Natural killer cell treated with Interleukin-12 subunit alpha and Interleukin-12 subunit beta and Interleukin-15 and Interleukin-18, amount 100 ng/mL, for 72 hours (primary cell): ENCODE measurements at regions not wholly inside any gene's neighbourhood (a gene's known extent, or its start where the extent isn't known, plus 50 kb on each side); places are given as distances from the start of the nearest gene placed in this dataset.

Experiments used
- ATAC-seq, 2 donors: fragments of 150-1000 bp; cut with Tn5 transposase in 1 of 2; sonication (Bioruptor Pico), chemical (Tn5 transposase) in 1 of 2; 2 replicates each; pipeline ENCODE4 v1.10.0; 2021
- DNase-seq: peaks from one replicate; pipeline ENCODE4 v3.0.0; 2022; ENCODE audit warnings: low spot score
- H3K27ac Mint-ChIP-seq, 2 donors: 1 replicate in 1 of 2; 2 replicates in 1 of 2; pipeline ENCODE4 v1.8.0; 2022; ENCODE audit warnings: mixed read lengths in 2 of 2, mild to moderate bottlenecking in 1 of 2, moderate library complexity in 1 of 2
- H3K27me3 Mint-ChIP-seq, 2 donors: 1 replicate in 1 of 2; 2 replicates in 1 of 2; pipeline ENCODE4 v1.8.0; 2022; ENCODE audit warnings: mixed read lengths in 2 of 2
- H3K36me3 Mint-ChIP-seq: one replicate; pipeline ENCODE4 v1.8.0; 2022; ENCODE audit warnings: mixed read lengths
- H3K4me1 Mint-ChIP-seq, 2 donors: 1 replicate in 1 of 2; 2 replicates in 1 of 2; pipeline ENCODE4 v1.8.0; 2022; ENCODE audit warnings: low read depth in 2 of 2, mixed read lengths in 2 of 2, mild to moderate bottlenecking in 1 of 2
- H3K4me3 Mint-ChIP-seq: one replicate; pipeline ENCODE4 v1.8.0; 2022; ENCODE audit warnings: mixed read lengths
- H3K9me3 Mint-ChIP-seq: 2 replicates; pipeline ENCODE4 v1.8.0; 2022; ENCODE audit warnings: mixed read lengths

- no peaks in the 10 kb centered on the region for H3K36me3 Mint-ChIP-seq
- no peak overlapping the region for H3K4me3 Mint-ChIP-seq
- no peak overlapping the region for H3K27ac Mint-ChIP-seq
- no peaks in the 10 kb centered on the region for H3K9me3 Mint-ChIP-seq
- peaks cover 0 to 3% of the 10 kb centered on the region in 2 donors for H3K4me1 Mint-ChIP-seq
- DNase-seq (no peak), ATAC-seq (no peak)
- H3K27me3 Mint-ChIP-seq: peaks cover 0 to 2% of the 10 kb centered on the region in 2 donors
Measured at GRCh38 chr2:207276858-207277257, 111.1 kb upstream of the KLF7 start.

DNA sequence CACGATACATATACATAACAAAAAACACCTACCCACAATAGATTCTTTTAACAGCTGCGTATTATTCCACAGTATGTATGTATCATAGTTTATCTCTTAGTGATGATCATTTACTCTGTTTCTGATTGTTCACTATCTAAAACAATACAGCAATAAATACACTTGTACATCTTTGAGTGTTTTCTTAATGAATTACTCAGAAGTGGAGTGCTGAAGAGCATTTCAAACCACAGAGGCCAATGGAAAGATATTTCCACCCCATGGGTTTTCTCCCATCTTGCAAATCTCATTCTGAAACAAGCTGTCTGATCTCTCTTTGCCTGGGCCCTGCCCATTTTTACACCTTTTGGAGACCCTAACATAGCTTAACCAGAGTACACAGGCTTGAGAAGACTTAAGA, 113.8 kb upstream of the KLF7 start:
- Mint-ChIP-seq H3K4me3 (no peak overlapping the region), H3K4me1 (peaks cover 11 to 13% of the 10 kb centered on the region in 2 donors), H3K9me3 (no peaks in the 10 kb centered on the region), H3K27ac (peak overlapping the region; percentile 33 to 47), H3K36me3 (no peaks in the 10 kb centered on the region), H3K27me3 (peaks cover 0 to 2% of the 10 kb centered on the region in 2 donors)
- DNase-seq (no peak), ATAC-seq (peak in 1 of 2 donors; percentile 67)

GRCh38 chr2:207281436-207281835, 115.7 kb upstream of the KLF7 start:
- Mint-ChIP-seq H3K27ac (no peak overlapping the region), H3K9me3 (no peaks in the 10 kb centered on the region), H3K27me3 (peaks cover 0 to 2% of the 10 kb centered on the region in 2 donors), H3K36me3 (no peaks in the 10 kb centered on the region), H3K4me1 (peaks cover 11 to 18% of the 10 kb centered on the region in 2 donors), H3K4me3 (no peak overlapping the region)
- no peak for ATAC-seq
- no peak for DNase-seq

DNA sequence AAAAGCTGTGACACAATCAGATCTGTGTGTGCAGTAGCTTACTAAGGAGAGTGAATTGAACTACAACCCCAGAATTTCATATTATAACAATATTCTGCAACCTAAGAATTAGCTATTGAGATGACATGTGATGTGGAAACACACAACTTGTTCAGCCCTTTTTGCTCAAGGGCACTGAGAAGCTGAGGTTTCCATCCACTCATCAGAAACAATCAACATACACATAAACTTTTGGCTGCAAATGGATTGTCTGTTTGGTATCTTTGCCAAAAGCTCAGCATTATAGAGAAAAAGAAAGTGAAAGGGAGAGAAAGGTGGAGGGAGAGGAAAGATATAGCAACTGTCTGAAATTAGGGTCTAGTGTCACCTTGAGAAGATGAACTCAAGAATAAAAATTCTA, 117.2 kb upstream of the KLF7 start:
- Mint-ChIP-seq H3K36me3 (no peaks in the 10 kb centered on the region), H3K9me3 (no peaks in the 10 kb centered on the region), H3K27me3 (peaks cover 0 to 3% of the 10 kb centered on the region in 2 donors), H3K27ac (peak overlapping the region; percentile 9 to 26), H3K4me1 (peaks cover 11 to 18% of the 10 kb centered on the region in 2 donors), H3K4me3 (peak overlapping the region; percentile 60)
- DNase-seq: no peak
- no peak for ATAC-seq

DNA sequence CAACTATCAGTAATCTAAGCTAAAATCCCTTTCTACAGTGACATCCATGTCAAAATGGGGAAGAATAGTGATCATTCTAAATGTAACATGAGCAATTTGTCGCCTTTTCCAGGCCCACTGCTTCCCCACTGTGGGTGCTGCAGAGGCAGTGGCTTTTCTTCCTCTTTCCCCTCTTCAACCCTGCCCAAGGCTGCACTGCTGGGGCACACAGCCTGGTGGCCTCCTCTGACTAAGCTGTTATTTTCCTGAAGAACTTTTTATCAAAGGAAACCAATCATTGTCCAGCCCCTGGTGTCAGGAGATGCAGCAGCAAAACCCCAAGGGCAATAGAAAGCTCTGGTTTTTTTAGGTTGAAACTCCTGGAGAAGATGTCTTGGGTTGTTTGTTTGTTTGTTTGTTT, 117.6 kb upstream of the KLF7 start:
- H3K9me3 Mint-ChIP-seq: no peaks in the 10 kb centered on the region
- no peak for ATAC-seq
- H3K27me3 Mint-ChIP-seq: peaks cover 0 to 3% of the 10 kb centered on the region in 2 donors
- no peaks in the 10 kb centered on the region for H3K36me3 Mint-ChIP-seq
- H3K27ac Mint-ChIP-seq: peak overlapping the region; percentile 9 to 26
- H3K4me1 Mint-ChIP-seq: peaks cover 11 to 18% of the 10 kb centered on the region in 2 donors
- peak overlapping the region; percentile 60 for H3K4me3 Mint-ChIP-seq
- DNase-seq: no peak

- ATAC-seq (no peak), DNase-seq (no peak)
- Mint-ChIP-seq H3K27me3 (peaks cover 0 to 8% of the 10 kb centered on the region in 2 donors), H3K9me3 (no peaks in the 10 kb centered on the region), H3K27ac (no peak overlapping the region), H3K4me3 (no peak overlapping the region), H3K4me1 (peaks cover 8 to 28% of the 10 kb centered on the region in 2 donors), H3K36me3 (no peaks in the 10 kb centered on the region)
Measured at GRCh38 chr2:207284556-207285472, 119.1 kb upstream of the KLF7 start.

DNA sequence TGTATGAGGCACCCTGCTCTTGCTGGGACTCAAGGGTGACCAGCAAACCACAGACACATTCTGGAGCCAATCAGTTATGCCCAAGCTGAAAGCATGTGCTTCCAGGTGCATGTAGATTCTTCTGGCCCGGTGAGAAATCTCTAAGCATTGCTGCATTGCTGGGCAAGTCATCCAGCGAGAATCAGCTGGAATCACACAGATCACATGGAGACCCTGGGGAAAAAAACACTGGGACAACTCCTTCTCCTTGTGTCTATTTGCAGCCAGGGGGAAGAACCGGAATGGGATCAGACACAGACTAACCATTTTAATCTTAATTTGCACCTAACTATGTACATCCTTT, 119.7 kb upstream of the KLF7 start:
- no peak for ATAC-seq
- no peak for DNase-seq
- Mint-ChIP-seq H3K4me3 (no peak overlapping the region), H3K36me3 (no peaks in the 10 kb centered on the region), H3K4me1 (peaks cover 8 to 28% of the 10 kb centered on the region in 2 donors), H3K9me3 (no peaks in the 10 kb centered on the region), H3K27me3 (peaks cover 0 to 8% of the 10 kb centered on the region in 2 donors), H3K27ac (no peak overlapping the region)

DNA sequence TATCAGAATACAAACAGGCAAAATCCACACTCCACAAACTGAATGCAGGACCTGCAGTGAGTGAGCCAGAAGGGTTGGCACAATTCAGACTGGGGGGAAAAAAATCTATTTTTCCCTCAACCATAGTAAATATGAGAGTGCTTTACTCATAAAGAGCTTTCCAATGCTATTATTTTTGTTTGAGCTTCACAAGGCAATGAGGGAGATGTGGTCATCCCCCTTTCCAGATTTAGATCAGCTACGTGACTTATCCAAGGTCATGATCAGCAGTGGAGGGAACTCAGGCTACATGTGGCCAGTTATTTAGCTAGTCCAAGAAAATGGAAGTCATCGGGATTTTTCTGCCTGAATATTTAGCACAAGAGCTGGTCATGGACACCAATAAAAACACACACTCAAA, 120.4 kb upstream of the KLF7 start:
- H3K36me3 Mint-ChIP-seq: peaks cover 2% of the 10 kb centered on the region
- H3K27ac Mint-ChIP-seq: no peak overlapping the region
- H3K27me3 Mint-ChIP-seq: peaks cover 5 to 12% of the 10 kb centered on the region in 2 donors
- no peak for DNase-seq
- peak overlapping the region; percentile 41 for H3K4me3 Mint-ChIP-seq
- peaks cover 4% of the 10 kb centered on the region for H3K9me3 Mint-ChIP-seq
- H3K4me1 Mint-ChIP-seq: peaks cover 11 to 30% of the 10 kb centered on the region in 2 donors
- ATAC-seq: peak in 1 of 2 donors; percentile 69

DNA sequence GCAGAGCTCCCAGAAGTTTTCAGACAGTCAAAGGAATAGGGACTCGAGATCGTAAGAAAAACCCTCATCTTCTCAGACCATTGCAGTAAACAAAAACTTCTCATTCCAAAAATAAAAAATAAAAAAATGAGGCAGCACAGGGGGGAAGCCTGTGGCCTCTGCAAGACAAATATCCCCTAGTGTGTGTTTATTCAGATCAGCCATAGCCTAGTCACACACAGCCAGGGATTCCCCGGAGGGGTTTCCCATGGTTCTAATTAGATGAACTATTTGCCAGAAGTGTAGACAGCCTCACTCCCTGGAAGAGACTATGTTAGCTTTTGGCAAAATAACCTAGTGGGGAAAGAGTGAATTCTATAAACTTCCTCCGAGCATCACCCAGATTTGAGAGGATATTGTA, 122.9 kb upstream of the KLF7 start:
- Mint-ChIP-seq H3K4me3 (no peak overlapping the region), H3K9me3 (peaks cover 8% of the 10 kb centered on the region), H3K27ac (peak overlapping the region in 1 of 2 donors; percentile 30), H3K27me3 (peaks cover 8 to 18% of the 10 kb centered on the region in 2 donors), H3K4me1 (peaks cover 7 to 31% of the 10 kb centered on the region in 2 donors), H3K36me3 (peaks cover 11% of the 10 kb centered on the region)
- DNase-seq: no peak
- peak; percentile 63 to 80 for ATAC-seq

DNA sequence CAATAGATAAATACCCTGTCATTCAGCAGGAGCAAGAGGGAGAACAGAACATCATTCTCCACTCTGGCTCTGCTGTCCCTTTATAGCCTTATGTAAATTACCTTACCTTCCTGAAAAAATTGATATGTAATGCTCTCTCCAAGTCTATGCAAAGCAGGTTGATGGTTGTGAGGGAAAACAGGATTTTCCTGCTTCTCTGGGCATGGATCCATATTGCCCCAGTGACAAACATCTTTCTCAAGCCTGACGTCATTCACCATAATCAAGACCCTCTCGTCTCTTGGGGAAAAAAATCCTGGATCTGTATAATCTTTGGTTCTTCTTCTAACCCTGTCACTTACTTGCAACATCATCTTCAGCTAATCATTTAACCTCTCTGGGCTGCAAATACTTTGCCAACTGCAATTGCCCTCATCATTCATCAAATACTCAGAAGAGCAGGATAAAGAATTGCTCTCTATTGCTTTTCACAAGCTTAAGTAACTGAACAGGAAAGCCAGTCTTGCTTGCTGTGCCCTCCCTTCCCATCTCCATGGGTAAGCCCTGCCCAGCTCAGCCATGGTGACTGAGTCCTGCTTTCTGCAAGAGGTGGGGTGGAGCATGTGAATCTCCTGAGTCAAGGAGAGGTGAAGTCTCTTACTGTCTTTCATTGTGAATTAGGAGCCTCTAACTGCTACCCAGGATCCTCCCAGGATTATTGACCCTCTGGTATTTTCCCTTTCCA, 123.7 kb upstream of the KLF7 start:
- Mint-ChIP-seq H3K4me3 (no peak overlapping the region), H3K4me1 (peaks cover 6 to 29% of the 10 kb centered on the region in 2 donors), H3K9me3 (peaks cover 8% of the 10 kb centered on the region), H3K36me3 (peaks cover 11% of the 10 kb centered on the region), H3K27me3 (peaks cover 8 to 18% of the 10 kb centered on the region in 2 donors), H3K27ac (peak overlapping the region in 1 of 2 donors; percentile 30)
- DNase-seq (no peak), ATAC-seq (no peak)

- Mint-ChIP-seq H3K9me3 (peaks cover 8% of the 10 kb centered on the region), H3K36me3 (peaks cover 11% of the 10 kb centered on the region), H3K27me3 (peaks cover 8 to 18% of the 10 kb centered on the region in 2 donors), H3K27ac (peak overlapping the region; percentile 0 to 6), H3K4me3 (no peak overlapping the region), H3K4me1 (peaks cover 6 to 27% of the 10 kb centered on the region in 2 donors)
- DNase-seq (no peak), ATAC-seq (no peak)
Measured at GRCh38 chr2:207290833-207291624, 125.3 kb upstream of the KLF7 start.

- Mint-ChIP-seq H3K27ac (peak overlapping the region; percentile 3 to 16), H3K27me3 (peaks cover 8 to 19% of the 10 kb centered on the region in 2 donors), H3K36me3 (peaks cover 11% of the 10 kb centered on the region), H3K9me3 (peaks cover 8% of the 10 kb centered on the region), H3K4me3 (no peak overlapping the region), H3K4me1 (peaks cover 6 to 24% of the 10 kb centered on the region in 2 donors)
- DNase-seq (no peak), ATAC-seq (peak in 1 of 2 donors; percentile 69)
Measured at GRCh38 chr2:207291625-207292252, 126.0 kb upstream of the KLF7 start.
